ENCODE measurements at regions not wholly inside any gene's neighbourhood (a gene's known extent, or its start where the extent isn't known, plus 50 kb on each side); places are given as distances from the start of the nearest gene placed in this dataset.
A peak's percentile ranks its signal among the peaks of the same experiment; 100 is the strongest.

DNA sequence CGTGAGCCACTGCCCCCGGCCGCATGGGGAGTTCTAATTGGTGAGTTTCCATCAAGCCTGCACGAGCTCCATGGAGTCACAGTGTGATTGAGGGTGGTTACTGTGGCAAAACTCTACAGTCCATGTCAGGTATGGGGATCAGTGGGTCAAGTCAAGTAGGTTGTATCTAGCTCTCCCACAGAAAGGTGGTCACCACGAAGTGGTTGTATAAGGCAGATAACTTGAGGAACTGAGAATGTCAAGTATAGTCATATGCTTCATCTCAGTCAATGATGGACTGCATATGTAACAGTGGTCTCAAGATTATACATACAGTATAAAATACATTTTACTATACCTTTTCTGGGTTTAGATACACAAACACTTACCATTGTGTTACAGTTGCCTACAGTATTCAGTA, 348.6 kb upstream of the ZP4 start:
- DNase-seq (ENCODE audit: low read depth) (no peak), FAIRE-seq (no peak)
- Histone ChIP-seq H3K27ac (ENCODE audit: low read depth, low read length) (no peak overlapping the region), H2AFZ (ENCODE audit: low read depth, low read length) (no peak overlapping the region), H3K4me3 (ENCODE audit: insufficient read depth, low read depth, low read length) (no peak overlapping the region), H3K9me3 (ENCODE audit: insufficient read depth, low read depth, low read length) (no peaks in the 10 kb centered on the region), H3K4me2 (ENCODE audit: low read length) (no peak overlapping the region), H3K79me2 (ENCODE audit: insufficient read depth, low read length) (no peaks in the 10 kb centered on the region), H4K20me1 (ENCODE audit: insufficient read depth, low read length) (no peaks in the 10 kb centered on the region), H3K9ac (ENCODE audit: low read length) (no peak overlapping the region), H3K27me3 (ENCODE audit: insufficient read depth, low read length) (no peaks in the 10 kb centered on the region), H3K36me3 (ENCODE audit: insufficient read depth, low read length) (no peaks in the 10 kb centered on the region), H3K4me1 (ENCODE audit: insufficient read depth, low read length) (no peaks in the 10 kb centered on the region)
- peaks cover 3% of the 10 kb centered on the region for H3K4me1 Mint-ChIP-seq (ENCODE audit: low read depth, unreplicated experiment)
- H3K27me3 Mint-ChIP-seq (ENCODE audit: low read depth, unreplicated experiment) = no peaks in the 10 kb centered on the region
- no peak overlapping the region for H3K4me3 Mint-ChIP-seq (ENCODE audit: unreplicated experiment)
- H3K9me3 Mint-ChIP-seq (ENCODE audit: unreplicated experiment) = peaks cover 2% of the 10 kb centered on the region
- TF ChIP-seq, protein P1, sequence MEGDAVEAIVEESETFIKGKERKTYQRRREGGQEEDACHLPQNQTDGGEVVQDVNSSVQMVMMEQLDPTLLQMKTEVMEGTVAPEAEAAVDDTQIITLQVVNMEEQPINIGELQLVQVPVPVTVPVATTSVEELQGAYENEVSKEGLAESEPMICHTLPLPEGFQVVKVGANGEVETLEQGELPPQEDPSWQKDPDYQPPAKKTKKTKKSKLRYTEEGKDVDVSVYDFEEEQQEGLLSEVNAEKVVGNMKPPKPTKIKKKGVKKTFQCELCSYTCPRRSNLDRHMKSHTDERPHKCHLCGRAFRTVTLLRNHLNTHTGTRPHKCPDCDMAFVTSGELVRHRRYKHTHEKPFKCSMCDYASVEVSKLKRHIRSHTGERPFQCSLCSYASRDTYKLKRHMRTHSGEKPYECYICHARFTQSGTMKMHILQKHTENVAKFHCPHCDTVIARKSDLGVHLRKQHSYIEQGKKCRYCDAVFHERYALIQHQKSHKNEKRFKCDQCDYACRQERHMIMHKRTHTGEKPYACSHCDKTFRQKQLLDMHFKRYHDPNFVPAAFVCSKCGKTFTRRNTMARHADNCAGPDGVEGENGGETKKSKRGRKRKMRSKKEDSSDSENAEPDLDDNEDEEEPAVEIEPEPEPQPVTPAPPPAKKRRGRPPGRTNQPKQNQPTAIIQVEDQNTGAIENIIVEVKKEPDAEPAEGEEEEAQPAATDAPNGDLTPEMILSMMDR (IDR thresholded peaks at IDR 0.05; ENCODE audit: insufficient read depth, low read depth, low read length) = no peak
- no peak for TF ChIP-seq EZH2 (IDR thresholded peaks at IDR 0.05; ENCODE audit: insufficient read depth, low read length)
- H3K36me3 Mint-ChIP-seq (ENCODE audit: low read depth, unreplicated experiment) = no peaks in the 10 kb centered on the region
- no peak overlapping the region for H3K27ac Mint-ChIP-seq (ENCODE audit: unreplicated experiment)

DNA sequence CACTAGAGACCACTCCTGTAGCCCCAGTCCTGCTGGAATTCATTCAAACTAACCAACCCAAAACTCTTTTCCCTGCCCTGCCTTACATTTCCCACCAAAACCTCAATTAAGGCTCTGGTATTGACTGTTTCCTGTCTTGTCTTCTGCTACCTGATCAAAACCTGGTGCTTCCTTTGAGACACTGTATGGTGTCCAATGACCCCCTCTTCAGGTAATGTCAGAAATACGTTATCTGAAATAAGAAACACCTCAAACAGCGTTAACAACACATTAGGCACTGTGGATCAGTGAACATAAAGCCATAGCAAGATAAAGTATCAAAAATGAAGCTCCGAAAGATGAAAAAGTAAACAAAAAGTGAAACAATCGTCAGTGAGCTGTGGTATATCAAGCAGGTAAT, 343.2 kb upstream of the ZP4 start:
- no peak overlapping the region for H2AFZ ChIP-seq (ENCODE audit: low read depth, low read length)
- no peak overlapping the region for H3K4me2 ChIP-seq (ENCODE audit: low read length)
- H3K9ac ChIP-seq (ENCODE audit: low read length) = no peak overlapping the region
- no peak overlapping the region for H3K27ac Mint-ChIP-seq (ENCODE audit: unreplicated experiment)
- H3K27me3 ChIP-seq (ENCODE audit: insufficient read depth, low read length) = no peaks in the 10 kb centered on the region
- FAIRE-seq (no peak), DNase-seq (ENCODE audit: low read depth) (no peak)
- no peaks in the 10 kb centered on the region for H4K20me1 ChIP-seq (ENCODE audit: insufficient read depth, low read length)
- no peaks in the 10 kb centered on the region for H3K27me3 Mint-ChIP-seq (ENCODE audit: low read depth, unreplicated experiment)
- H3K4me1 Mint-ChIP-seq (ENCODE audit: low read depth, unreplicated experiment) = peaks cover 3% of the 10 kb centered on the region
- no peak overlapping the region for H3K4me3 ChIP-seq (ENCODE audit: insufficient read depth, low read depth, low read length)
- peaks cover 2% of the 10 kb centered on the region for H3K9me3 Mint-ChIP-seq (ENCODE audit: unreplicated experiment)
- H3K27ac ChIP-seq (ENCODE audit: low read depth, low read length) = no peak overlapping the region
- H3K79me2 ChIP-seq (ENCODE audit: insufficient read depth, low read length) = no peaks in the 10 kb centered on the region
- H3K36me3 Mint-ChIP-seq (ENCODE audit: low read depth, unreplicated experiment) = no peaks in the 10 kb centered on the region
- H3K4me3 Mint-ChIP-seq (ENCODE audit: unreplicated experiment) = no peak overlapping the region
- H3K36me3 ChIP-seq (ENCODE audit: insufficient read depth, low read length) = no peaks in the 10 kb centered on the region
- H3K9me3 ChIP-seq (ENCODE audit: insufficient read depth, low read depth, low read length) = no peaks in the 10 kb centered on the region
- no peaks in the 10 kb centered on the region for H3K4me1 ChIP-seq (ENCODE audit: insufficient read depth, low read length)
- TF ChIP-seq, protein P1 (IDR thresholded peaks at IDR 0.05; ENCODE audit: insufficient read depth, low read depth, low read length) = no peak
- TF ChIP-seq EZH2 (IDR thresholded peaks at IDR 0.05; ENCODE audit: insufficient read depth, low read length) = no peak

GRCh38 chr1:238232084-238232710, 341.5 kb upstream of the ZP4 start:
- H3K27me3 ChIP-seq (ENCODE audit: insufficient read depth, low read length) = no peaks in the 10 kb centered on the region
- no peaks in the 10 kb centered on the region for H4K20me1 ChIP-seq (ENCODE audit: insufficient read depth, low read length)
- H3K4me3 ChIP-seq (ENCODE audit: insufficient read depth, low read depth, low read length) = no peak overlapping the region
- no peaks in the 10 kb centered on the region for H3K79me2 ChIP-seq (ENCODE audit: insufficient read depth, low read length)
- FAIRE-seq (no peak), DNase-seq (ENCODE audit: low read depth) (peak; percentile 35)
- TF ChIP-seq EZH2 (IDR thresholded peaks at IDR 0.05; ENCODE audit: insufficient read depth, low read length) = no peak
- TF ChIP-seq, protein P1 (IDR thresholded peaks at IDR 0.05; ENCODE audit: insufficient read depth, low read depth, low read length) = no peak
- H3K27ac ChIP-seq (ENCODE audit: low read depth, low read length) = no peak overlapping the region
- H3K9me3 ChIP-seq (ENCODE audit: insufficient read depth, low read depth, low read length) = no peaks in the 10 kb centered on the region
- H3K4me1 ChIP-seq (ENCODE audit: insufficient read depth, low read length) = no peaks in the 10 kb centered on the region
- Mint-ChIP-seq H3K27me3 (ENCODE audit: low read depth, unreplicated experiment) (no peaks in the 10 kb centered on the region), H3K4me3 (ENCODE audit: unreplicated experiment) (no peak overlapping the region), H3K27ac (ENCODE audit: unreplicated experiment) (no peak overlapping the region), H3K4me1 (ENCODE audit: low read depth, unreplicated experiment) (peaks cover 3% of the 10 kb centered on the region), H3K9me3 (ENCODE audit: unreplicated experiment) (no peaks in the 10 kb centered on the region), H3K36me3 (ENCODE audit: low read depth, unreplicated experiment) (no peaks in the 10 kb centered on the region)
- H3K9ac ChIP-seq (ENCODE audit: low read length) = no peak overlapping the region
- no peak overlapping the region for H2AFZ ChIP-seq (ENCODE audit: low read depth, low read length)
- no peak overlapping the region for H3K4me2 ChIP-seq (ENCODE audit: low read length)
- H3K36me3 ChIP-seq (ENCODE audit: insufficient read depth, low read length) = no peaks in the 10 kb centered on the region

Data from astrocyte (in vitro differentiated cells and primary cell).